ENCODE measurements at regions not wholly inside any gene's neighbourhood (a gene's known extent, or its start where the extent isn't known, plus 50 kb on each side); places are given as distances from the start of the nearest gene placed in this dataset.

GRCh38 chrX:1072637-1073377, 139.6 kb downstream of the CRLF2 start:
- H3K9me3 ChIP-seq, result peaks cover 0 to 37% (median 2%) of the 10 kb centered on the region in 4 donors
- no peak overlapping the region for H3K4me3 ChIP-seq
- H3K4me1 ChIP-seq, result no peaks in the 10 kb centered on the region
- TF ChIP-seq, protein P1, sequence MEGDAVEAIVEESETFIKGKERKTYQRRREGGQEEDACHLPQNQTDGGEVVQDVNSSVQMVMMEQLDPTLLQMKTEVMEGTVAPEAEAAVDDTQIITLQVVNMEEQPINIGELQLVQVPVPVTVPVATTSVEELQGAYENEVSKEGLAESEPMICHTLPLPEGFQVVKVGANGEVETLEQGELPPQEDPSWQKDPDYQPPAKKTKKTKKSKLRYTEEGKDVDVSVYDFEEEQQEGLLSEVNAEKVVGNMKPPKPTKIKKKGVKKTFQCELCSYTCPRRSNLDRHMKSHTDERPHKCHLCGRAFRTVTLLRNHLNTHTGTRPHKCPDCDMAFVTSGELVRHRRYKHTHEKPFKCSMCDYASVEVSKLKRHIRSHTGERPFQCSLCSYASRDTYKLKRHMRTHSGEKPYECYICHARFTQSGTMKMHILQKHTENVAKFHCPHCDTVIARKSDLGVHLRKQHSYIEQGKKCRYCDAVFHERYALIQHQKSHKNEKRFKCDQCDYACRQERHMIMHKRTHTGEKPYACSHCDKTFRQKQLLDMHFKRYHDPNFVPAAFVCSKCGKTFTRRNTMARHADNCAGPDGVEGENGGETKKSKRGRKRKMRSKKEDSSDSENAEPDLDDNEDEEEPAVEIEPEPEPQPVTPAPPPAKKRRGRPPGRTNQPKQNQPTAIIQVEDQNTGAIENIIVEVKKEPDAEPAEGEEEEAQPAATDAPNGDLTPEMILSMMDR (IDR thresholded peaks at IDR 0.05), result no peak
- TF ChIP-seq EP300 (IDR thresholded peaks at IDR 0.05), result no peak
- no peak for TF ChIP-seq POLR2A (IDR thresholded peaks at IDR 0.05)
- no peak for DNase-seq (ENCODE audit: low spot score in 2 of 2)
- WGBS, 2 donors, result 85 to 86% methylated on average over 24 of the region's 24 CpGs
- H3K27ac ChIP-seq, result no peak overlapping the region
- H3K36me3 ChIP-seq, result no peaks in the 10 kb centered on the region
- peaks cover 0 to 6% of the 10 kb centered on the region in 2 donors for H3K27me3 ChIP-seq

GRCh38 chrX:1071351-1071750, 141.1 kb downstream of the CRLF2 start:
- no peak overlapping the region for H3K27ac ChIP-seq
- no peaks in the 10 kb centered on the region for H3K4me1 ChIP-seq
- no peaks in the 10 kb centered on the region for H3K27me3 ChIP-seq
- no peak overlapping the region for H3K4me3 ChIP-seq
- H3K36me3 ChIP-seq, result no peaks in the 10 kb centered on the region
- peaks cover 0 to 41% (median 2%) of the 10 kb centered on the region in 4 donors for H3K9me3 ChIP-seq
- DNase-seq (ENCODE audit: low spot score in 2 of 2), result no peak
- WGBS, 2 donors, result 90 to 94% methylated on average over 9 of the region's 9 CpGs
- TF ChIP-seq, protein P1 (IDR thresholded peaks at IDR 0.05), result no peak
- TF ChIP-seq POLR2A (IDR thresholded peaks at IDR 0.05) (no peak), EP300 (IDR thresholded peaks at IDR 0.05) (no peak)

GRCh38 chrX:1062351-1062750, 150.1 kb downstream of the CRLF2 start:
- H3K9me3 ChIP-seq, result peaks cover 0 to 46% (median 0%) of the 10 kb centered on the region in 4 donors
- H3K27ac ChIP-seq, result no peak overlapping the region
- TF ChIP-seq EP300 (IDR thresholded peaks at IDR 0.05), result no peak
- TF ChIP-seq POLR2A (IDR thresholded peaks at IDR 0.05), result no peak
- TF ChIP-seq, protein P1 (IDR thresholded peaks at IDR 0.05), result no peak
- no peak overlapping the region for H3K4me3 ChIP-seq
- WGBS, 2 donors, result 76 to 77% methylated on average over 8 of the region's 8 CpGs
- no peak for DNase-seq (ENCODE audit: low spot score in 2 of 2)
- no peaks in the 10 kb centered on the region for H3K27me3 ChIP-seq
- H3K4me1 ChIP-seq, result no peaks in the 10 kb centered on the region
- H3K36me3 ChIP-seq, result no peaks in the 10 kb centered on the region

DNA sequence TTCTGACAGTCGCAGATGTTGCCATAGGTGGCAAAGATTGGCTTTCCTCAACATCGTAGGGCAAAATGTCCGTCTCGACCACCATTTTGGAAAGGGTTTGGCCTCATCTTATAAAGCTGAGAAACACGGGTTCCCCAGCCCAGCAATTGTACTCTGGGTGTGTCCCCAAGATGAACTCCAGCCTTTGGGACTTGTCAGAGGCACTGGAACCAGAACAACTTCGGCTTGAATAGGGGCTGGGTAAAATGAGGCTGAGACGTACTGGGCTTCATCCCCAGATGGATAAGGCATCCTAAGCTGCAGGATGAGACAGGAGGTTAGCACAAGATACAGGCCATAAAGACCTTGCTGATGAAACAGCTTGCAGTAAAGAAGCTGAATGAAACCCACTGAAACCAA, 151.9 kb downstream of the CRLF2 start:
- peaks cover 0 to 47% (median 0%) of the 10 kb centered on the region in 4 donors for H3K9me3 ChIP-seq
- no peaks in the 10 kb centered on the region for H3K4me1 ChIP-seq
- WGBS, 2 donors, result 85 to 88% methylated on average over 7 of the region's 7 CpGs
- no peak for DNase-seq (ENCODE audit: low spot score in 2 of 2)
- no peak overlapping the region for H3K27ac ChIP-seq
- no peaks in the 10 kb centered on the region for H3K36me3 ChIP-seq
- H3K27me3 ChIP-seq, result no peaks in the 10 kb centered on the region
- TF ChIP-seq, protein P1 (IDR thresholded peaks at IDR 0.05), result no peak
- TF ChIP-seq POLR2A (IDR thresholded peaks at IDR 0.05) (no peak), EP300 (IDR thresholded peaks at IDR 0.05) (no peak)
- H3K4me3 ChIP-seq, result no peak overlapping the region
